Fibroblast of pulmonary artery (primary cell): ENCODE measurements at regions not wholly inside any gene's neighbourhood (a gene's known extent, or its start where the extent isn't known, plus 50 kb on each side); places are given as distances from the start of the nearest gene placed in this dataset.
"Not testable (repeated sequence)": the region's sequence is repeated elsewhere in the genome, so short reads cannot be mapped to it uniquely, and the experiment has no call there.

Source experiments
- DNase-seq: peaks from one replicate; pipeline ENCODE4 v3.0.0-alpha.2; 2010; ENCODE audit warnings: low read depth
- H3K4me3 ChIP-seq: replicated peaks from 2 replicates; pipeline ENCODE4 v1.5.1; 2011; ENCODE audit warnings: low read depth, mild to moderate bottlenecking, control low read depth, low read length, moderate library complexity
- TF ChIP-seq, protein P1 (sequence below): IDR thresholded peaks from 2 replicates; pipeline ENCODE4 v1.5.1; 2011; ENCODE audit warnings: mild to moderate bottlenecking, control low read depth, low read length, inconsistent platforms; ENCODE audit errors: missing control alignments

DNA sequence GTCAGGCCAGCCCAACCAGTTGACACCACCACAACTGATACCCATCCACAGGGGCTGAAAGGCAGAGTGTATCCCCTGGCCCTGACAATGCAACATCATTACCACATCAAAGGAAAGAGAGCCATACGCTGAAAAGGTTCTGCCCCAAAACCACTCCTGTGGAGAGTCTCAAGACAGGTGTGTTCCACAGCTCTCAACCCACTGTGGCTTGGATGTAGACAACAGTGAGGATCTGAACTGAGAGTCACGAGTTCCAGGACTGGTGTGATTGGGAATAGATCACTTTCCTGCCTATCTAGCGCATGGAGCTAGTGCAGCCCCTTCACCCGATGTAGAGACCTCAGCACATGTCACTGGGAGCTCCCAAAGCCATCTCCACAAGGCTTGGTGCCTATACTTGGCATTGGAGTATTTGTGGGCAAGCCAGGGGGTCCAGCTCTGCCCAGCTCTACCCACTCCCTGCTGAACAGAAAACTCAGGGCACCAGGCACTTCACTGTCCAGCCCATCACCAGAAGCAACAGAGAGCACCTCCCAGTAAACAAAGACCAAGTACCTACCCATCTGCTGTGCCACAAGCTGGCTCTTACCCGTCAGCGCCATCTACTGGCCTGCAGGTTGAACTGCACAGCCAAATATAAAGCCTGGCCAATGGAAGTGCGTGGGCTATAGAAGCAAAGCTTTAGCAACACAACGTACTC is 579.5 kb downstream of the UQCRFS1 start:
- TF ChIP-seq, protein P1, sequence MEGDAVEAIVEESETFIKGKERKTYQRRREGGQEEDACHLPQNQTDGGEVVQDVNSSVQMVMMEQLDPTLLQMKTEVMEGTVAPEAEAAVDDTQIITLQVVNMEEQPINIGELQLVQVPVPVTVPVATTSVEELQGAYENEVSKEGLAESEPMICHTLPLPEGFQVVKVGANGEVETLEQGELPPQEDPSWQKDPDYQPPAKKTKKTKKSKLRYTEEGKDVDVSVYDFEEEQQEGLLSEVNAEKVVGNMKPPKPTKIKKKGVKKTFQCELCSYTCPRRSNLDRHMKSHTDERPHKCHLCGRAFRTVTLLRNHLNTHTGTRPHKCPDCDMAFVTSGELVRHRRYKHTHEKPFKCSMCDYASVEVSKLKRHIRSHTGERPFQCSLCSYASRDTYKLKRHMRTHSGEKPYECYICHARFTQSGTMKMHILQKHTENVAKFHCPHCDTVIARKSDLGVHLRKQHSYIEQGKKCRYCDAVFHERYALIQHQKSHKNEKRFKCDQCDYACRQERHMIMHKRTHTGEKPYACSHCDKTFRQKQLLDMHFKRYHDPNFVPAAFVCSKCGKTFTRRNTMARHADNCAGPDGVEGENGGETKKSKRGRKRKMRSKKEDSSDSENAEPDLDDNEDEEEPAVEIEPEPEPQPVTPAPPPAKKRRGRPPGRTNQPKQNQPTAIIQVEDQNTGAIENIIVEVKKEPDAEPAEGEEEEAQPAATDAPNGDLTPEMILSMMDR, result peak; percentile 78
- peak; percentile 61 for DNase-seq

DNA sequence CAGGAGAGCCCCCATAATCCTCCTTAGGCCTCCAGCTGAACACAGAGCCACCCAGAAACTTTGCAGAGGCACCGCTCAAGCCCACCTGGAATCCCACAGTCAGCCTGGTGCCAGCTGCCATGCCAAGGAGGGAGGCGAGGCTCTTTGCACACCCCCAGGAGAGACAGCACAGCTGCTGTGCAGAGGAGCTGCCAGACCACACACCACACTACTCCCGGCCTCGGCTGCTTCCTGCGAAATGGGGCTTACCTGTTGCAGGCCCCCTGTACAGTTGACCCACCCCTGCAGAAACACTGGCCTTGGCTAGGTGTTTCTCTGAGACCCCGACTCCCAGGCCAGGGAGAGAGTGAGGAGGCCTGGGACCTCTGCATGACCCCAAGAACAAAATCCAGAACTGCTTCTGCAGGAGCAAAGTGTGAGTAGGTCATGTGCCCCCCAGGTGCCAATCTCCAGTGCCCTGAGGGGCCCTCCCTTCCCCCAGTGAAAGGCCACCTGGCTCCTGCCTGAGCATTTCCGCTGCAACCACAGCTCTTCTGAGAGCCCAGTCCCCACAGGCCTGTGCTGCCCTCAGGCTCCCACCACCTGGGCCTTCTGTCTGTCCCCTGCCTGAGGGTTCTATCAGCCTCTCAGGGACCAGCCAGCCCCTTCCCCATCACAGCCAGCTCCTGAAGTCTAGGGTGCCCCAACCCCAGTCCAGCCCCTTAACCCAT is 580.4 kb downstream of the UQCRFS1 start:
- H3K4me3 ChIP-seq, result no peak overlapping the region
- DNase-seq, result no peak
- TF ChIP-seq, protein P1, result no peak

More for the DNA sequence above, 579.5 kb downstream of the UQCRFS1 start:
- H3K4me3 ChIP-seq, result no peak overlapping the region

- no peak for DNase-seq
- H3K4me3 ChIP-seq, result no peak overlapping the region
- TF ChIP-seq, protein P1, result no peak
Measured at GRCh38 chr19:28631961-28632360, 581.0 kb downstream of the UQCRFS1 start.

GRCh38 chr19:28627669-28628068 is 585.3 kb downstream of the UQCRFS1 start:
- no peak for DNase-seq
- H3K4me3 ChIP-seq, result no peak overlapping the region
- TF ChIP-seq, protein P1, result no peak

- not testable (repeated sequence) for H3K4me3 ChIP-seq, DNase-seq
Measured at GRCh38 chr19:28626407-28626806, 586.5 kb downstream of the UQCRFS1 start.

DNA sequence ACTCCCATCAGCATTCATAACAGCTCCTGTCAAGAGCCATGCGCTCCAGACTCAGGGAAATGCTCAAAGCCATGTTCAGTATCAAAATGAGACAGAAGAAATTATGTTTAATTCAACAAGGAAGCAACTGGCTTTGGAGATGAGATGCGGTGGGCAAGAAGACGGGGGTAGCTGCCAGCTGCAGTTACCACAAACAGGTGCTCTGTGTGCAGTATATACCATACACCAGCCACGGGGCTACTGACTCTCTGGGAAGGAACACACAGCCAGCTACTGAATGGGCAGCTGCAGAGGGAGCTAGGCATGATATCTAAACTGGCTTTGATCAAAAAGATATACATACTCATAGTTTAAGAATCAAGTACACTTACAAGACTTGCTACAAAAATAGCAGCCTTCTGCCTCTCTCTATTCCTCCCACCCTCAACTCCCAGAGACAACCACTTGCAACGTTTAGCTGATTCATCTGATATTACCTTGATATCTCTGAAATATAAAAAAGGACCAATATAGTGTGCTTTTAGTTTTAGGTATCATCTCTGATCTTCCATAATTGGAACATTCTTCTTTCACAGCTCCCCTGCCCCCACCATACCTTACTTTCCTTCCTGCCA is 593.0 kb downstream of the UQCRFS1 start:
- H3K4me3 ChIP-seq, result no peak overlapping the region
- no peak for DNase-seq
- TF ChIP-seq, protein P1, result no peak

- TF ChIP-seq, protein P1, result no peak
- H3K4me3 ChIP-seq, result no peak overlapping the region
- DNase-seq, result no peak
Measured at GRCh38 chr19:28618504-28618903, 594.4 kb downstream of the UQCRFS1 start.
